ENCODE measurements at regions not wholly inside any gene's neighbourhood (a gene's known extent, or its start where the extent isn't known, plus 50 kb on each side); places are given as distances from the start of the nearest gene placed in this dataset.

DNA sequence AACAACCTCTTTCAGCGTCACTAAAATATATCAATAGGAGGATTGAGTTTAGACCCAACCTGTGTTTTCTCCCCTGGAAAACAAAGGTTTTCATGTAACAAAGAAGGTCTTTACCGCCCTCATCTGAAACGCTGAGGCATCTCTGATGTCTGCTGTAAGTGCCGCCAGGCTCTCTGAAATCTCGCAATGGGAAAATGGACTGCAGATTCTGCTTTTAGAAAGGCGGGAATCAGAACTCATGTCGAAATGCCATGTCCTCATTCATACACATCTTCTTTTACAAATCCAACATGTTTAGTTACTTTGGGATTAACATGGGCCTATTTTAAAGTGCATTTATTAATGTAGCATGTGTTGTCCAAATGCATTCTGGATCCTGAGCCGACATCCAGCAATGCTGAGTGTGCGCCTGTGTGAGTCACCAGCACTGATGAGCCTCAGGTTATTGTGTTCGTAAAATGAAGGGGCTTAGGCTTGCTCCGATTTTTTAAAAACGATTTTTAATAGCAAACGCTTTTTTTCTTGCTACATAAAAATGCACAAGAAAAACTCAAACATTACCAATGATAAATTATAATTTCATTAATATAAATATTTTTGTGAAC, 51.9 kb upstream of the PLEKHG4B start:
- FAIRE-seq (no peak), DNase-seq (ENCODE audit: insufficient read length, low spot score) (no peak)
- TF ChIP-seq, protein P1, sequence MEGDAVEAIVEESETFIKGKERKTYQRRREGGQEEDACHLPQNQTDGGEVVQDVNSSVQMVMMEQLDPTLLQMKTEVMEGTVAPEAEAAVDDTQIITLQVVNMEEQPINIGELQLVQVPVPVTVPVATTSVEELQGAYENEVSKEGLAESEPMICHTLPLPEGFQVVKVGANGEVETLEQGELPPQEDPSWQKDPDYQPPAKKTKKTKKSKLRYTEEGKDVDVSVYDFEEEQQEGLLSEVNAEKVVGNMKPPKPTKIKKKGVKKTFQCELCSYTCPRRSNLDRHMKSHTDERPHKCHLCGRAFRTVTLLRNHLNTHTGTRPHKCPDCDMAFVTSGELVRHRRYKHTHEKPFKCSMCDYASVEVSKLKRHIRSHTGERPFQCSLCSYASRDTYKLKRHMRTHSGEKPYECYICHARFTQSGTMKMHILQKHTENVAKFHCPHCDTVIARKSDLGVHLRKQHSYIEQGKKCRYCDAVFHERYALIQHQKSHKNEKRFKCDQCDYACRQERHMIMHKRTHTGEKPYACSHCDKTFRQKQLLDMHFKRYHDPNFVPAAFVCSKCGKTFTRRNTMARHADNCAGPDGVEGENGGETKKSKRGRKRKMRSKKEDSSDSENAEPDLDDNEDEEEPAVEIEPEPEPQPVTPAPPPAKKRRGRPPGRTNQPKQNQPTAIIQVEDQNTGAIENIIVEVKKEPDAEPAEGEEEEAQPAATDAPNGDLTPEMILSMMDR (IDR thresholded peaks at IDR 0.05; ENCODE audit: insufficient read depth, missing control alignments): no peak

Data from D721Med (cell line).